PC-9 (cell line): ENCODE measurements at regions not wholly inside any gene's neighbourhood (a gene's known extent, or its start where the extent isn't known, plus 50 kb on each side); places are given as distances from the start of the nearest gene placed in this dataset.

ENCODE experiments used
- BruUV-seq: library from RNA; stranded (reverse); fragments of 400-500 nt; replicated peaks from 2 replicates; lab custom pipeline; 2021; lab: Mats Ljungman, UMichigan
- CTCF ChIA-PET: fragments of 300-600 bp; sonication (Branson Sonifier 250); formaldehyde crosslinking; loops from one replicate; lab custom pipeline; 2022; ENCODE audit warnings: antibody characterized with exemption; lab: Charles Lee
- POLR2A ChIA-PET: fragments of 300-600 bp; sonication (Branson Sonifier 250); formaldehyde crosslinking; loops from one replicate; lab custom pipeline; 2022; ENCODE audit warnings: antibody characterized with exemption; ENCODE audit not compliant: unreplicated experiment; lab: Charles Lee
- DNase-seq, 2 experiments: peaks; one replicate each; pipeline versions ENCODE4 v3.0.0 to v3.0.0-alpha.2; 2015 to 2022; ENCODE audit warnings: mixed read lengths in 1 of 2
- H2AFZ ChIP-seq: fragments of 200-600 bp; sonication (generic); 2 replicates; pipeline ENCODE4 v1.8.1; 2017; ENCODE audit warnings: antibody characterized with exemption
- H3F3A ChIP-seq: fragments of 200-600 bp; sonication (generic); 2 replicates; pipeline ENCODE4 v1.8.1; 2017; ENCODE audit warnings: antibody characterized with exemption, mild to moderate bottlenecking, low read depth; ENCODE audit not compliant: insufficient read depth
- H3K27ac ChIP-seq: fragments of 200-600 bp; sonication (generic); 2 replicates; pipeline ENCODE4 v1.6.1; 2016; ENCODE audit warnings: mixed run types
- H3K27me3 ChIP-seq: fragments of 200-600 bp; sonication (generic); 2 replicates; pipeline ENCODE4 v1.6.1; 2016; ENCODE audit warnings: low read depth, mixed run types; ENCODE audit not compliant: insufficient read depth
- H3K36me3 ChIP-seq: fragments of 200-600 bp; sonication (generic); 2 replicates; pipeline ENCODE4 v1.6.1; 2016; ENCODE audit warnings: low read depth, mixed run types
- H3K4me1 ChIP-seq: fragments of 200-600 bp; sonication (generic); replicated peaks from 2 replicates; pipeline ENCODE4 v1.6.1; 2016; ENCODE audit warnings: mixed run types; ENCODE audit not compliant: insufficient read depth
- H3K4me2 ChIP-seq: fragments of 200-600 bp; sonication (generic); 2 replicates; pipeline ENCODE4 v1.6.1; 2017; ENCODE audit warnings: mixed run types
- H3K4me3 ChIP-seq: fragments of 200-600 bp; sonication (generic); 2 replicates; pipeline ENCODE4 v1.6.1; 2016; ENCODE audit warnings: mixed run types
- H3K79me2 ChIP-seq: fragments of 200-600 bp; sonication (generic); 2 replicates; pipeline ENCODE4 v1.6.1; 2017; ENCODE audit warnings: low read depth, mixed run types
- H3K9me2 ChIP-seq: fragments of 200-600 bp; sonication (generic); 2 replicates; pipeline ENCODE4 v1.8.1; 2017; ENCODE audit warnings: mild to moderate bottlenecking; ENCODE audit not compliant: insufficient read depth
- H3K9me3 ChIP-seq: fragments of 200-600 bp; sonication (generic); 2 replicates; pipeline ENCODE4 v1.8.1; 2016; ENCODE audit warnings: low read depth; ENCODE audit not compliant: insufficient read depth
- H4K20me1 ChIP-seq: fragments of 200-600 bp; sonication (generic); 2 replicates; pipeline ENCODE4 v1.8.1; 2017; ENCODE audit not compliant: insufficient read depth
- CTCF ChIP-seq: fragments of 200-600 bp; sonication (generic); conservative IDR thresholded peaks from 2 replicates; pipeline ENCODE4 v1.6.1; 2017; ENCODE audit warnings: mixed run types, antibody characterized with exemption, mild to moderate bottlenecking, moderate library complexity
- EZH2 ChIP-seq: fragments of 200-600 bp; sonication (generic); IDR thresholded peaks from 2 replicates; pipeline ENCODE4 v1.8.0; 2017; ENCODE audit warnings: antibody characterized with exemption, low read depth
- intact Hi-C: fragments of 100-400 bp; cut with micrococcal nuclease; formaldehyde crosslinking; loops from one replicate; pipeline ENCODE4 v1.10.0; 2022; ENCODE audit not compliant: unreplicated experiment

GRCh38 chr15:70209499-70209898 is 111.8 kb upstream of the TLE3 start:
- no peaks in the 10 kb centered on the region for H3F3A ChIP-seq
- H3K4me2 ChIP-seq, result no peak overlapping the region
- TF ChIP-seq CTCF, result no peak
- no peak for TF ChIP-seq EZH2
- no peaks in the 10 kb centered on the region for H3K9me2 ChIP-seq
- no peaks in the 10 kb centered on the region for H3K36me3 ChIP-seq
- no peak overlapping the region for H2AFZ ChIP-seq
- no peaks in the 10 kb centered on the region for H3K4me1 ChIP-seq
- no peak for DNase-seq
- CTCF ChIA-PET, result no interaction called here
- intact Hi-C loops, result no loop called here
- H3K79me2 ChIP-seq, result no peaks in the 10 kb centered on the region
- H3K27ac ChIP-seq, result no peak overlapping the region
- H3K9me3 ChIP-seq, result no peaks in the 10 kb centered on the region
- no peaks in the 10 kb centered on the region for H3K27me3 ChIP-seq
- BruUV-seq, result no TSS peak
- POLR2A ChIA-PET, result no interaction called here
- no peaks in the 10 kb centered on the region for H4K20me1 ChIP-seq
- H3K4me3 ChIP-seq, result no peak overlapping the region

GRCh38 chr15:70208332-70208731 is 110.6 kb upstream of the TLE3 start:
- H3K79me2 ChIP-seq, result no peaks in the 10 kb centered on the region
- no peak overlapping the region for H3K4me3 ChIP-seq
- ChIA-PET CTCF (no interaction called here), POLR2A (no interaction called here)
- H3K9me3 ChIP-seq, result no peaks in the 10 kb centered on the region
- H3K4me1 ChIP-seq, result no peaks in the 10 kb centered on the region
- H3K9me2 ChIP-seq, result no peaks in the 10 kb centered on the region
- no peaks in the 10 kb centered on the region for H3K36me3 ChIP-seq
- no peaks in the 10 kb centered on the region for H3K27me3 ChIP-seq
- no peak overlapping the region for H2AFZ ChIP-seq
- intact Hi-C loops, result no loop called here
- H4K20me1 ChIP-seq, result no peaks in the 10 kb centered on the region
- H3F3A ChIP-seq, result no peaks in the 10 kb centered on the region
- DNase-seq, result no peak
- H3K27ac ChIP-seq, result no peak overlapping the region
- no peak overlapping the region for H3K4me2 ChIP-seq
- TF ChIP-seq CTCF, result no peak
- no peak for TF ChIP-seq EZH2
- no TSS peak for BruUV-seq

- no peak overlapping the region for H3K27ac ChIP-seq
- no peaks in the 10 kb centered on the region for H3K27me3 ChIP-seq
- H3K4me2 ChIP-seq, result no peak overlapping the region
- H3K79me2 ChIP-seq, result no peaks in the 10 kb centered on the region
- H3K4me3 ChIP-seq, result no peak overlapping the region
- H3K9me2 ChIP-seq, result no peaks in the 10 kb centered on the region
- H2AFZ ChIP-seq, result no peak overlapping the region
- H3K36me3 ChIP-seq, result no peaks in the 10 kb centered on the region
- no peak for DNase-seq
- no peaks in the 10 kb centered on the region for H3K9me3 ChIP-seq
- TF ChIP-seq CTCF, result no peak
- POLR2A ChIA-PET, result no interaction called here
- no TSS peak for BruUV-seq
- no peaks in the 10 kb centered on the region for H4K20me1 ChIP-seq
- CTCF ChIA-PET, result no interaction called here
- no peaks in the 10 kb centered on the region for H3K4me1 ChIP-seq
- intact Hi-C loops, result no loop called here
- no peaks in the 10 kb centered on the region for H3F3A ChIP-seq
Measured at GRCh38 chr15:70206668-70207067, 109.0 kb upstream of the TLE3 start.
